ENCODE measurements at regions not wholly inside any gene's neighbourhood (a gene's known extent, or its start where the extent isn't known, plus 50 kb on each side); places are given as distances from the start of the nearest gene placed in this dataset.
"Not testable (repeated sequence)": the region's sequence is repeated elsewhere in the genome, so short reads cannot be mapped to it uniquely, and the experiment has no call there.

DNA sequence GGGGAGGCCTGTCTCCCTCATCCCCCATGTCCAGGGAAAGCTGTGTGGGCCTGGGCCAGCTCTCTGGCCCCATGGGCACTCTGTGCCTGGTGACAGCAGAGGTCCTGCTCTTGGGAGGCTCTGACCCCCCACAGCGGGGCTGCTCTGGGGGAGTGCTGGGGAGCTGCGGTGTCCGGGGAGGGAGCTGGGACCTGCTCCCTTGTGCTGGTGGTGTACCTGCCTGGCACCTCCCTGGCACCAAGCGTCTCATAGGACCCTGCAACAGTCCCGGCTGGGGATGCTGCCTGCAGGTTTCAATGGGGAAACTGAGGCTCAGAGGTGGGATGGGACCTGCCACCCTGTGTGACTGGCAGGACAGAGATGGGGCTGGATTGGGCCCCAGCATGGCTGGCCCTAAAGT is 111.3 kb downstream of the KIF26A start:
- no peak for DNase-seq (ENCODE audit: low read depth in 1 of 2, low spot score in 1 of 2)

DNA sequence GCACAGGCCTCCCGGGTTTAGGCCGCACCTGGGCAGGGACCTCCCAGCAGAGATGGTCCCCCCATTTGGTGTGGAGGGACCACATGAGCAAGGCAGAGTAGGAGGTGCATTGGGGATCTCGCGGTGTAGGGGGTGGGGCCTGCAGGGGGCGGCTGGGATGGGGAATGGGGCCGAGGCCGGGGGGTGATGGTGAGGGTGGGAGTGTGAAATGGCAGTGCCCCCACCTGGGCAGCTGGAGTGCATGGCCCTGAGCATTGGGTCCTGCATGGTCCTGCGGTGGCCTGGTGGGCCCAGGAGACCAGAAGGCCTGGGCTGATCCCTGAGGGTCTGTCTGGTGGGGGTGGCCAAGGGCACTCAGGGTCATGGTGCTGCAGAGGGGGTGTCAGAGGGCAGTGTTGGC is 111.8 kb downstream of the KIF26A start:
- DNase-seq (ENCODE audit: low read depth in 1 of 2, low spot score in 1 of 2): no peak

- DNase-seq (ENCODE audit: low read depth in 1 of 2, low spot score in 1 of 2): no peak
These were observed 114.1 kb downstream of the KIF26A start for GRCh38 chr14:104252256-104253215.

GRCh38 chr14:104253223-104253822 is 114.9 kb downstream of the KIF26A start:
- no peak for DNase-seq (ENCODE audit: low read depth in 1 of 2, low spot score in 1 of 2)

- DNase-seq (ENCODE audit: low read depth in 1 of 2, low spot score in 1 of 2): no peak
These were observed 115.5 kb downstream of the KIF26A start for GRCh38 chr14:104253901-104254353.

DNA sequence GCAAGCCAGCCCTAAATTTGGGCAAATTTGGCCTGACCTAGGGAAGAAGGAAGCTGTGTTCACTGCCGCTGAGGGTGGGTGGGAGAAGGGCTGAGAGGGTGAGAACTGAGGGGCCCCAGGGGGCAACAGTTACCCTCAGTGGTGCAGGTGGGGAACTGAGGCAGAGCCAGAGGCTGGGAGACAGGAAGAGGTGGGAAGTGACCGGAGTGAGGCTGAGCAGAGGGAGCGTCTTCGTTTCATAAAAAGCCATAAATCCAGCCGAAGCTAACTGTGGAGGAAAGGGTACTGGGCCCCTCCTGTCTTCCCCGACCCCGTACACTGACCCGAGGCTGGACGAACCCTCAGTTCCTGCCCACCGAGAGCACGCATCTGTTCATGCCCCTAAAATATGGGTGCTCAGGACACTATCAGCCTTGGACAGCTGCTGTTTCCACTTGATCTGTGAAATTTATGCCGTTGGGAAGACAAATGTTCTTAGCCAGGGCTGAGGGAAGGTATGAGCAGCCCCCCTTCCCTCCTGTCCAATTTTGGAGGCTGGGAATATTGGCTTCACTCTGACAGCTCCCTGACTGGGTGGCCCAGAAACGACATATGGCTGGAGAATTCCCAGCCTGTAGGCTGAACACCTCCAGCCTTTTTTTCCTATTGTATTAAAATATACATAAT is 116.5 kb downstream of the KIF26A start:
- DNase-seq (ENCODE audit: low read depth in 1 of 2, low spot score in 1 of 2): no peak

DNA sequence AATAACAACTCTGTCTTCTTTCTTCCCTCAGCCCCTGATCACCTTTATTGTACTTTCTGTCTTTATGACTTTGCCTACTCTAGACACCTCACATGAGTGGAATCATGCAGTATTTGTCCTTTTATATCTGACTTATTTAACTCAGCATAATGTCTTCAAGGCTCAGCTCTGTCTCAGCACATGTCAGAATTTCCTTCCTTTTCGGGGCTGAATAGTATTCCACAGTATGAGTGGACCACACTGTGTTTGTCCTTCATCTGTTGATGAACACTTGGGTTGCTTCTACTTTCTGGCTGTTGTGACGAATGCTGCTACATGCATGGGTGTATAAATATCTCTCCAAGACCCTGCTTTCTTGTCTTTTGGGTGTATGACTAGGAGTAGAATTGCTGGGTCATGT is 117.6 kb downstream of the KIF26A start:
- no peak for DNase-seq (ENCODE audit: low read depth in 1 of 2, low spot score in 1 of 2)

- DNase-seq (ENCODE audit: low read depth in 1 of 2, low spot score in 1 of 2): no peak
These were observed 124.4 kb downstream of the KIF26A start for GRCh38 chr14:104262515-104263514.

GRCh38 chr14:104263675-104264358 is 125.4 kb downstream of the KIF26A start:
- DNase-seq (ENCODE audit: low read depth in 1 of 2, low spot score in 1 of 2): no peak

DNA sequence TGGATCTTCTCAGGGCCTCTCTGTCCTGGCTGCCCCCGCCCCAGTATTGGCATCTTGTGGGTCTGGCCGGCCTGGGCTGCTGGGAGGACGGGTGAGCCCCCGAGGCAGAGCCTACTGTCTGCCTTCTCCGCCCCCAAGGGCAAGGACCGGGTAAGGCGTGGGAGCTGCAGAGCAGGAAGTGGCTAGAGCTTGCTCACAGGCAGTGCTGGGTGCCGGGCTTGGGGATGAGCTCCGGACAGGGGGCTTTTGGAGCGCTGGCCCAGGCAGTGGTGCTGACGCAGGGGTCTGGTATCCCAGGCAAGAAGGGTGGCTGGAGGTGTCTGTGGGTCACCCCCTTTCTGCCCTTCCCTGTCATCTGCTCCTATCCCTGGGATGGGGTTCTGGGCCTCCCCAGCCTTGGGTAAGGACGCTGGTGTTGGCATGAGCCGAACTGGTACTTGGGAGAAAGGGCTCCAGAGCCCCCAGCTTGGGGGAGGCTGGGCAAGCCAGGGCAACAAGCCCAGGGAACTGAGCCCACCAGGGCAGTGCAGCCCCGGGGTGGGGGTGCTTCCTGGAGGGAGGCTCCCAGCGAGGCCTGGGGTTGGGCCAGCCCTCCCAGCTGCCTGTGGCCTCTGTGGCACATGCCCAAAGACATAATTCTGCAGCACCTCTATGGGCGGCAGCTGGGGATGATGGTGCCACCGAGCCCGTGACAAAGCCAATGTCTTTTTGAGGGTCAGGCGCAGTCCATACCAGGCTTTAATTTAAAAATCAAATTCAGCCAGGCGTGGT is 126.3 kb downstream of the KIF26A start:
- DNase-seq (ENCODE audit: low read depth in 1 of 2, low spot score in 1 of 2): no peak

DNA sequence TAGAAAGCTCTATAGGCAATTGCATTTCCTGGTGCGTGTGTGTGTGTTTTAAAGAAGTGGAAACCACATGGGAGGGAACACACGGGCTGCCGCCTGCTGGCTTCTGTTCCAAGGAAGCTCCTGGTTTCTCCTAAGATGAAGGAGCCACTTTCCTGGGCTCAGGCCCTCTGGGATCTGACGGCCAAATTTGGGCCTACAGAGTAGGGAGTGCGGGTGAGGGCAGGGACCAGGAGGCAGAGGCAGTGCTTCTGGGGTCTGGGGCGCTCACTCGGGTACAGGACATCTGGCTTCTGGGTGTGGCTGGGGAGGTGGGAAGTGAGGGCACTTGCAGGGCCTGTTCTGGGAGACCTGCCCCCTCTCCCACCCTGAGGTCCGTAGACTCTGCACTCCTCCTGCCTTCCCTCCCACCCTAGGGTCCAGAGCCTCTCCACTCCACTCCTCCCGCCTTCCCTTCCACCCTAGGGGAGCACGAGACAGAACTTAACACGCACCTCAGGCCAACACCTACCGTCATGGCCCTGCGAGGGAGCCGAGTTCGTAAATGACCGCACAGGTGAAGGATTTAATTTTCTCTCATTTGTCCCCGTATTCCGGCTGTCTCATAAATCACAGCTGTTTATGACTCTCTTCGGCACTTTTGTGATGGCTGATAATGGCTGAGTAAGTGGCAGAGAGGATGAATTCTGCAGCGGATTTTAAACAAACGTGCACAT is 127.7 kb downstream of the KIF26A start:
- no peak for DNase-seq (ENCODE audit: low read depth in 1 of 2, low spot score in 1 of 2)

DNA sequence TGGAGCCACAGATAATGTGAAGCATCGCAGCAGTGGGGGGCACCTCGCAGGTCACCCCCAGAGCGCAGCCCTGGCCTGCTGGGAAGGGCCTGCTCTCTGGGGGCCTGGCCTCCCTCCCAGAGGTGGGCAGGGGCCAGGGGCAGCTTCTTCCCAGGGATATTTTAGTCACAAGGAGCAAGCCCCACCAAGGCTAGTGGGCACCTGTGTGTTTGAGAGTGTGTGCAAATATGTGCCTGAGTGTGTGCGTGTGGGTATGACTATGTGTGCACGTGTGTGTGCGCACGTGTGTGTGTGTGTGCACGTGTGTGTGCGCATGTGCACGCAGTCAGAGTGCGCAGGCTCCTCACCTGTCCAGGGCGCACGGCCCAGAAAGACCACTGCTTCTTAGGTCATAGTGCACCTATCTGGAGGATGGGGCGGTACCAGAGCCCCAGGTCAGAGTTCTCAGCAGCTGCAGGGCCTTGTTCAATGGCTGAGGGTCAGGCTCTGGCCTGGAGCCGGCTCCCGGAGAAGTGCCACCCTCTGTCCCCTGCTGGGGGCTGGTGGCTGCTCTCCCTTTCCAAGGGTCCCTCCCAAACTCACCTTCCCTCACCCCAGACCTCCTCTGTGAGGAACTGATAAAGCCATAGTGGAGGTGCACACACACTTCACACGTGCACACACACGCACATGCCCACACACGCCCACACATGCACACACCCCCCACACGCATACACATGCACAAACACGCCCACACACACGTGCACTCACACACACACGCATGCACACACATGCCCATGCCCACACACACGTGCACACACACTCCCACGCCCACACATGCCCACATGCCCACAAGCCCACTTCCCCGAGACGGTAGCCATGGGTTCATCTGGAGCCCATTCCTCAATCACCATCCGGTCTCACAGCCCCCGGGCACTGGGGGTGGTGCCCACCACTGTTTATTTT is 128.5 kb downstream of the KIF26A start:
- no peak for DNase-seq (ENCODE audit: low read depth in 1 of 2, low spot score in 1 of 2)

DNA sequence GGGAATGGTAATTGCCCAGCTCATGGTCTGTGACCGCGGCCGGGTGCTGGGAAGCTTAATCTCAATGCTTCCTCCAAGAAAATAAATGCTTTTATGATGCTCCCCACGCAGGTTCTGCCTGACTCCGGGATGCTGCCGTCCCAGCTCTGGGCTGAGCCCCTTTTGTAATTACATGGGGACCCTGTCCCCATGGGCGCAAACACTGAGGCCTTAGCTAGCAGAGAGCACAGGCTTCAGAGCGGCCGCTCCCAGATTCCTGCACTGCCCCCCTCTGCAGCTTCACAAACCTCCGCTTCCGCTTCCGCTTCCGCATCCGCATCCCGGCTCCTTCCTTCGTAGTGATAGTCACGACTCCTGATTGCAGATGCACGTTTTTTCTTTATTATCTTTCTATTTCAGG is 129.5 kb downstream of the KIF26A start:
- DNase-seq (ENCODE audit: low read depth in 1 of 2, low spot score in 1 of 2): no peak

DNA sequence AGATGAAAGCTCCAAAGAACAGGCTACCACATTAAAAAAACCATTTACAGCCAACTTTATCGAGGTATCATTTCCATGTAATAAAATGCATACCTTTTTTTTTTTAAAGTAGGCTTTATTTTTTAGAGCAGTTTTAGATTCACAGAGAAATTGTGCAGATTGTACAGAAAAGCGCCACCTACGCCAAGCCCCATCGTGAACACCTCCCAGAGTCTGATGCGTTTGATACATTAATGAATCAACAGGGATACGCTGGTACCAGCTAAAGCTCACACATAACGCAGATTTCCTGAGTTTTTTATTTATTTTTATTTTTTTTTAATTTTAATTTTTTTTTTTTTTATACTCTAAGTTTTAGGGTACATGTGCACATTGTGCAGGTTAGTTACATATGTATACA is 129.9 kb downstream of the KIF26A start:
- no peak for DNase-seq (ENCODE audit: low read depth in 1 of 2, low spot score in 1 of 2)

DNA sequence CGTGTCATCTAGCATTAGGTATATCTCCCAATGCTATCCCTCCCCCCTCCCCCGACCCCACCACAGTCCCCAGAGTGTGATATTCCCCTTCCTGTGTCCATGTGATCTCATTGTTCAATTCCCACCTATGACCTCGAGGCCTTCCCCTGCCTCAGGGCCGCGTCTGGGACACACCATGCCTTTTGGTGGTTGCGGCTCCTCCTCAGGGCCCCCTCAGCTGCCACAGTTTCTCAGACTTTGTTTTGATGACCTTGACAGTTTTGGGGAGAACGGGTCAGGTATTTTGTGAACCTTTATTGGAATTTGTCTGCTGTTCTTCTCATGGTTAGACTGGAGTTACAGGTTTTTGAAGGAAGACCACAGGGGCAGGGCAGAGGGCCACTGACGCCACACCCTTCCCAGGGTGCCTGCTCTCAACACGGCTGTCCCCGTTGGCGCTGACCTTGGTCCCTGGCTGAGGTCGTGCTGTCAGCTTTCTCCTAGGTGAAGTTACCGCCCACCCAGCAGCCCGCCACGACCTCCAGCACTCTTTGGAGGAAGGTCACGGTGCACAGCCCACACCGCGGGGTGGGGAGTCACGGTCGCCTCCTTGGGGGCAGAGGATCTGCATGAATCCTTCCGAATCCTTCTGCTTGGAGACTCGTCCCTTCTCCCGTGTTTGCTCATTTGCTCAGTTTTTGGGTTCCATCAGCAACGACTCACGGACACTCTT is 130.5 kb downstream of the KIF26A start:
- DNase-seq (ENCODE audit: low read depth in 1 of 2, low spot score in 1 of 2): no peak

DNA sequence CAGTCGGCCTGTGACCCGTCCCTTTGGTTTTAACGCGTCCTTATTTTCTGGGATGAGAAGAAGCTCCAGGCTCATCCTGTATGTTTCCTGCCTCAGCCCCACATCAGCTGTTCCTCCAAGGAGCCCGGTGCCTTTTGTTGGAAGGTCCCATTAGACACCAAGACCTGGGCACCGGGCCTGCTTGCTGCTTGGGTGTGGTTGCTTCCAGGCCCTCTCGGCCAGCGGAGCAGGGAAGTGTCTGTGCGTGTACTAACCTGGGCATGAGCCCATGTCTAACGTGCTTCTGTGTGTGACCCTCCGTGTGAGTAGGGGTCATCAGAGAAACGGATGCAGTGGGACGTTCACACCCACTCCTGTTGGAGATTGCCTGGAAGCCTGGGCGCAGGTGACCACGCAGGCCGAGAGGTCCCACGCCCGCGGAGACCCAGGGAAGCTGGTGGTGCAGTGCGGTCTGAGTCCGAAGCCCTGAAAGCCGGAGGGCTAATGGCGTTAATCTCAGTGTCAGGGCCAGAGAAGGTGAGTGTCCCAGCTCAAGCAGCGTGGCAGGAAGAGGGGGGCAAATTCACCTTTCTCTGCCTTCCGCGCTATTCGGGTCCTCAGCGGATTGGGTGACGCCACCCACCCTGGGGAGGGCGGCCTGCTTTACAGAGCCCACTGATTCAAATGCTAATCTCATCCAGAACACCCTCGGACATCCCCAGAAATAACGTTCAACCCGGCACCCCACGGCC is 131.3 kb downstream of the KIF26A start:
- not testable (repeated sequence) for DNase-seq (ENCODE audit: low read depth in 1 of 2, low spot score in 1 of 2)
